H9 (cell line): ENCODE measurements at regions not wholly inside any gene's neighbourhood (a gene's known extent, or its start where the extent isn't known, plus 50 kb on each side); places are given as distances from the start of the nearest gene placed in this dataset.
"Not testable (repeated sequence)": the region's sequence is repeated elsewhere in the genome, so short reads cannot be mapped to it uniquely, and the experiment has no call there.

ENCODE experiments used
- DNase-seq: peaks from one replicate; pipeline ENCODE4 v3.0.0-alpha.2; 2017
- H2AFZ ChIP-seq: one replicate; pipeline ENCODE4 v1.6.1; 2013; ENCODE audit warnings: mild to moderate bottlenecking, low read length, control low read depth, moderate library complexity
- H2AK5ac ChIP-seq: 2 replicates; pipeline ENCODE4 v1.6.1; 2013; ENCODE audit warnings: low read length, control low read depth, mixed read lengths; ENCODE audit not compliant: insufficient read length
- H2BK120ac ChIP-seq: one replicate; pipeline ENCODE4 v1.6.1; 2013; ENCODE audit warnings: low read depth, mild to moderate bottlenecking, low read length, control low read depth, inconsistent platforms; ENCODE audit not compliant: poor library complexity, severe bottlenecking
- H2BK12ac ChIP-seq: 2 replicates; pipeline ENCODE4 v1.6.1; 2013; ENCODE audit warnings: low read length, control low read depth, mixed read lengths, low read depth; ENCODE audit not compliant: insufficient read length
- H2BK15ac ChIP-seq: 2 replicates; pipeline ENCODE4 v1.6.1; 2013; ENCODE audit warnings: low read depth, low read length, control low read depth
- H2BK20ac ChIP-seq: one replicate; pipeline ENCODE4 v1.6.1; 2013; ENCODE audit warnings: low read depth, mild to moderate bottlenecking, low read length, control low read depth, inconsistent platforms; ENCODE audit not compliant: poor library complexity, severe bottlenecking
- H2BK5ac ChIP-seq: 2 replicates; pipeline ENCODE4 v1.6.1; 2013; ENCODE audit warnings: low read length, control low read depth, mixed read lengths; ENCODE audit not compliant: insufficient read length
- H3K14ac ChIP-seq: 2 replicates; pipeline ENCODE4 v1.6.1; 2013; ENCODE audit warnings: low read length, control low read depth; ENCODE audit not compliant: insufficient read depth
- H3K18ac ChIP-seq: 2 replicates; pipeline ENCODE4 v1.6.1; 2013; ENCODE audit warnings: low read depth, mild to moderate bottlenecking, mixed read lengths, low read length, control low read depth; ENCODE audit not compliant: insufficient read length
- H3K23ac ChIP-seq: 2 replicates; pipeline ENCODE4 v1.6.1; 2013; ENCODE audit warnings: low read length, control low read depth, mixed read lengths, low read depth; ENCODE audit not compliant: insufficient read length
- H3K23me2 ChIP-seq: 2 replicates; pipeline ENCODE4 v1.6.1; 2013; ENCODE audit warnings: low read depth, mild to moderate bottlenecking, mixed read lengths, low read length, control low read depth; ENCODE audit not compliant: insufficient read length, poor library complexity, severe bottlenecking
- H3K27ac ChIP-seq: 2 replicates; pipeline ENCODE4 v1.5.1; 2013; ENCODE audit warnings: low read length, control low read depth, mixed read lengths, low read depth; ENCODE audit not compliant: insufficient read length
- H3K27me3 ChIP-seq: 2 replicates; pipeline ENCODE4 v1.6.1; 2013; ENCODE audit warnings: low read length, control low read depth, inconsistent platforms; ENCODE audit not compliant: insufficient read depth
- H3K4ac ChIP-seq: 2 replicates; pipeline ENCODE4 v1.6.1; 2013; ENCODE audit warnings: low read depth, mild to moderate bottlenecking, control low read depth, inconsistent platforms, low read length, moderate library complexity
- H3K4me1 ChIP-seq: 2 replicates; pipeline ENCODE4 v1.6.1; 2013; ENCODE audit warnings: low read length, control low read depth, inconsistent platforms; ENCODE audit not compliant: insufficient read depth
- H3K4me2 ChIP-seq: 2 replicates; pipeline ENCODE4 v1.6.1; 2013; ENCODE audit warnings: low read length, control low read depth, mixed read lengths; ENCODE audit not compliant: insufficient read length, insufficient read depth
- H3K56ac ChIP-seq: 2 replicates; pipeline ENCODE4 v1.6.1; 2013; ENCODE audit warnings: low read depth, mild to moderate bottlenecking, mixed read lengths, low read length, control low read depth; ENCODE audit not compliant: insufficient read length
- H3K79me1 ChIP-seq: 2 replicates; pipeline ENCODE4 v1.6.1; 2013; ENCODE audit warnings: low read depth, mild to moderate bottlenecking, moderate library complexity, low read length, control low read depth, inconsistent platforms; ENCODE audit not compliant: insufficient read depth, poor library complexity, severe bottlenecking
- H3K79me2 ChIP-seq: 2 replicates; pipeline ENCODE4 v1.6.1; 2013; ENCODE audit warnings: low read length, control low read depth, inconsistent platforms; ENCODE audit not compliant: insufficient read depth
- H3K9ac ChIP-seq: 2 replicates; pipeline ENCODE4 v1.6.1; 2013; ENCODE audit warnings: low read length, control low read depth, mixed read lengths; ENCODE audit not compliant: insufficient read length; ENCODE audit errors: extremely low read depth
- H3K9me3 ChIP-seq: one replicate; pipeline ENCODE4 v1.6.1; 2013; ENCODE audit warnings: low read depth, low read length, inconsistent platforms; ENCODE audit not compliant: control insufficient read depth
- H3T11ph ChIP-seq: one replicate; pipeline ENCODE4 v1.6.1; 2013; ENCODE audit warnings: mild to moderate bottlenecking, low read length, control low read depth, inconsistent platforms
- H4K20me1 ChIP-seq: one replicate; pipeline ENCODE4 v1.6.1; 2013; ENCODE audit not compliant: control insufficient read depth, insufficient read length, insufficient read depth
- H4K5ac ChIP-seq: 2 replicates; pipeline ENCODE4 v1.6.1; 2013; ENCODE audit warnings: low read depth, mild to moderate bottlenecking, mixed read lengths, low read length, control low read depth; ENCODE audit not compliant: insufficient read length
- H4K8ac ChIP-seq: replicated peaks from 2 replicates; pipeline ENCODE4 v1.6.1; 2013; ENCODE audit warnings: low read length, control low read depth, mixed read lengths, low read depth; ENCODE audit not compliant: insufficient read length
- H4K91ac ChIP-seq: 2 replicates; pipeline ENCODE4 v1.6.1; 2013; ENCODE audit warnings: low read depth, mild to moderate bottlenecking, moderate library complexity, mixed read lengths, low read length, control low read depth; ENCODE audit not compliant: insufficient read length
- H3K27ac Mint-ChIP-seq, 3 experiments: 2 replicates in 2 of 3; 3 replicates in 1 of 3; pipeline ENCODE4 v1.8.0; 2020 to 2021; ENCODE audit warnings: mixed read lengths in 3 of 3, mild to moderate bottlenecking in 1 of 3, moderate library complexity in 1 of 3
- H3K27me3 Mint-ChIP-seq: 2 replicates; pipeline ENCODE4 v1.8.0; 2021; ENCODE audit warnings: low read depth, mild to moderate bottlenecking, moderate library complexity, mixed read lengths
- H3K36me3 Mint-ChIP-seq, 3 experiments: 2 replicates in 2 of 3; 3 replicates in 1 of 3; pipeline ENCODE4 v1.8.0; 2020 to 2021; ENCODE audit warnings: low read depth in 3 of 3, mixed read lengths in 3 of 3; ENCODE audit not compliant: insufficient read depth in 1 of 3
- H3K4me1 Mint-ChIP-seq, 2 experiments: 2 replicates each; pipeline ENCODE4 v1.8.0; 2020; ENCODE audit warnings: mixed read lengths in 2 of 2
- H3K4me3 Mint-ChIP-seq, 2 experiments: 2 replicates in 1 of 2; 3 replicates in 1 of 2; pipeline ENCODE4 v1.8.0; 2020 to 2021; ENCODE audit warnings: mild to moderate bottlenecking in 2 of 2, mixed read lengths in 2 of 2, moderate library complexity in 1 of 2
- H3K9me3 Mint-ChIP-seq, 2 experiments: 2 replicates in 1 of 2; 3 replicates in 1 of 2; pipeline ENCODE4 v1.8.0; 2020; ENCODE audit warnings: mild to moderate bottlenecking in 2 of 2, mixed read lengths in 2 of 2, moderate library complexity in 1 of 2
- CTCF ChIP-seq: fragments of 200-600 bp; sonication (generic); conservative IDR thresholded peaks from 3 replicates; pipeline ENCODE4 v1.8.0; 2021; ENCODE audit warnings: antibody characterized with exemption, mild to moderate bottlenecking
- WGBS: extraction: QIAGEN DNeasy Blood & Tissue Kit; methylation state at CpG from one replicate; pipeline ENCODE4 v1.1.7; 2013; ENCODE audit warnings: missing lambda C conversion rate, low lambda C conversion rate, mixed read lengths; ENCODE audit not compliant: insufficient read length; ENCODE audit errors: extremely low coverage; 5-methylcytosine and 5-hydroxymethylcytosine counted together

DNA sequence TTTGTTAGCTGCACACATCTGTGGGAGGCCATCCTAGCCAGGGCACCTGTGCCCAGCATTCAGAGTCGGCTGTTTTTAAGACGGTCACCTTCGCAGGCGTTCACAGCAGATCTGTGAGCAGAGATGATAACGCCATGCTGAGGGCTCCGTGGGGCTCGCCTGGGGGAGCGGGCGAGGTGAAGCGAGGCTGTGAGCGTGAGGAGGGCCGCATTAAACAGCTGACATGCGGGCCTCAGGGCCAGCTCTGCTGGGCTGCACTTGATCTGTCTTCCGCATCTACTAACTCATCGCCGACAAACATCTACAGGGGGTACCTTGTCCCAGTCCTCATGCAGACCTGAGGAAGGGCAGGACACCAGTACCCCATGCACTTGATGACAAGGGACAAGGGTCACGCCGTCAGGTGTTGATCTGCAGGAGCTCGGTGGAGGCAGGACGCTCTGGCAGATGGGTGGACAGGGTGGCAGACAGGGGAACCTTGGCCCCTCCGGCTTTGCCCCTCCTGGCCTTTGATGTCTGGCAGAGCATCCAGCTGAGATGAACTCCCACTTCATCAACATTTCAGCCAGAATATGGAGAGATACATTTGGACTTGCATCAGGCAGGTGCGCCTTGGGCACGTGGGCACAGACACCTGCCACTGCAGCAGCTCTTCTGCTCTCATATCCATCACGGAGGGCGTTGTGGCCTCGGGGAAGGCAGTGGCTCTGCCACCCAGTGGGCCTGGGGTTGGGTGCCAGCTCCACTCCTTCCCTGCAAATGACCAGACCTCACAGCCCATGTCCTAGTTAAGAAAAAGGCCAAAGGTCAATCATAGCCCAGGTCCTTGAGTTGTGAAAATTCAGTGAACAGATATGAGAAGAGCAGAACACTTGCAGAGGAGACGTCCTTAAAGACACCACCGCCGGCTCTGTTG lies 822.9 kb downstream of the BRD1 start:
- Histone ChIP-seq H2AK5ac (no peak overlapping the region), H3K4me1 (no peaks in the 10 kb centered on the region), H3K14ac (no peak overlapping the region), H3K27me3 (no peaks in the 10 kb centered on the region), H3K4me2 (no peak overlapping the region), H2AFZ (no peak overlapping the region), H3K4ac (no peak overlapping the region), H4K5ac (no peak overlapping the region), H3T11ph (no peak overlapping the region), H3K79me1 (no peaks in the 10 kb centered on the region), H3K9ac (no peak overlapping the region), H3K23ac (no peak overlapping the region), H4K91ac (no peak overlapping the region), H2BK12ac (no peak overlapping the region), H4K8ac (no peak overlapping the region), H3K9me3 (no peaks in the 10 kb centered on the region), H3K79me2 (no peaks in the 10 kb centered on the region), H4K20me1 (no peaks in the 10 kb centered on the region), H3K27ac (no peak overlapping the region), H2BK15ac (no peak overlapping the region), H3K56ac (no peak overlapping the region), H3K18ac (no peak overlapping the region), H3K23me2 (no peaks in the 10 kb centered on the region), H2BK5ac (no peak overlapping the region), H2BK120ac (no peak overlapping the region), H2BK20ac (no peak overlapping the region)
- no CpG with 5 or more reads among the region's 29 CpGs for WGBS
- no peak for TF ChIP-seq CTCF
- H3K27ac Mint-ChIP-seq, result peak overlapping the region in 1 of 3 experiments; percentile 59; a peak in 2 of 7 replicates
- peaks cover 9% of the 10 kb centered on the region for H3K27me3 Mint-ChIP-seq
- no peaks in the 10 kb centered on the region for H3K4me1 Mint-ChIP-seq
- DNase-seq, result peak; percentile 16
- no peak overlapping the region for H3K4me3 Mint-ChIP-seq
- peaks cover 26 to 28% of the 10 kb centered on the region in 2 experiments for H3K9me3 Mint-ChIP-seq
- no peaks in the 10 kb centered on the region for H3K36me3 Mint-ChIP-seq

- DNase-seq, H2AFZ ChIP-seq, H3K23me2 ChIP-seq, H3K27ac Mint-ChIP-seq, H4K5ac ChIP-seq, H3K36me3 Mint-ChIP-seq, H2BK20ac ChIP-seq, H3K9ac ChIP-seq, H3K14ac ChIP-seq, H3K4me1 ChIP-seq, H3K27me3 ChIP-seq, H3K4me2 ChIP-seq, H3K56ac ChIP-seq, H4K20me1 ChIP-seq, H3K27ac ChIP-seq, H3K79me1 ChIP-seq, H2BK12ac ChIP-seq, H3K18ac ChIP-seq, H3K4ac ChIP-seq, H2BK120ac ChIP-seq, H3K79me2 ChIP-seq, H2AK5ac ChIP-seq, H4K91ac ChIP-seq, H2BK5ac ChIP-seq, H2BK15ac ChIP-seq, H3K4me1 Mint-ChIP-seq, H3T11ph ChIP-seq, H3K23ac ChIP-seq, H3K4me3 Mint-ChIP-seq, H4K8ac ChIP-seq, H3K9me3 ChIP-seq: not testable (repeated sequence)
- Mint-ChIP-seq H3K9me3 (peaks cover 24 to 31% of the 10 kb centered on the region in 2 experiments), H3K27me3 (peaks cover 24% of the 10 kb centered on the region)
- no CpG with 5 or more reads among the region's 14 CpGs for WGBS
Measured at GRCh38 chr22:48997605-48998004, 830.1 kb downstream of the BRD1 start.
